ENCODE measurements at regions not wholly inside any gene's neighbourhood (a gene's known extent, or its start where the extent isn't known, plus 50 kb on each side); places are given as distances from the start of the nearest gene placed in this dataset.
"Not testable (repeated sequence)": the region's sequence is repeated elsewhere in the genome, so short reads cannot be mapped to it uniquely, and the experiment has no call there.

GRCh38 chr1:2953688-2954285, 67.5 kb upstream of the ACTRT2 start:
- no peak for DNase-seq

- no peak for DNase-seq
Measured at GRCh38 chr1:2955652-2956051, 65.6 kb upstream of the ACTRT2 start.

- no peak for DNase-seq
Measured at GRCh38 chr1:2956576-2956975, 64.7 kb upstream of the ACTRT2 start.

- DNase-seq: no peak
Measured at GRCh38 chr1:2957329-2957728, 63.9 kb upstream of the ACTRT2 start.

- not testable (repeated sequence) for DNase-seq
Measured at GRCh38 chr1:2959881-2960280, 61.4 kb upstream of the ACTRT2 start.

- no peak for DNase-seq
Measured at GRCh38 chr1:2961081-2961480, 60.2 kb upstream of the ACTRT2 start.

GRCh38 chr1:2961661-2962060, 59.6 kb upstream of the ACTRT2 start:
- no peak for DNase-seq

GRCh38 chr1:2962061-2962460, 59.2 kb upstream of the ACTRT2 start:
- no peak for DNase-seq

- no peak for DNase-seq
Measured at GRCh38 chr1:2962541-2962940, 58.7 kb upstream of the ACTRT2 start.

GRCh38 chr1:2962946-2963345, 58.3 kb upstream of the ACTRT2 start:
- DNase-seq: no peak

GRCh38 chr1:2965676-2966075, 55.6 kb upstream of the ACTRT2 start:
- DNase-seq: no peak

GRCh38 chr1:2966449-2967328, 54.6 kb upstream of the ACTRT2 start:
- DNase-seq: no peak

- DNase-seq: no peak
Measured at GRCh38 chr1:2967329-2967725, 53.9 kb upstream of the ACTRT2 start.

GRCh38 chr1:2967881-2968280, 53.4 kb upstream of the ACTRT2 start:
- DNase-seq: no peak

- no peak for DNase-seq
Measured at GRCh38 chr1:2968471-2968881, 52.8 kb upstream of the ACTRT2 start.

GRCh38 chr1:2969011-2969844, 52.0 kb upstream of the ACTRT2 start:
- no peak for DNase-seq

- no peak for DNase-seq
Measured at GRCh38 chr1:2969845-2970291, 51.4 kb upstream of the ACTRT2 start.

- DNase-seq: no peak
Measured at GRCh38 chr1:2970311-2971071, 50.8 kb upstream of the ACTRT2 start.

GRCh38 chr1:2971101-2971501, 50.2 kb upstream of the ACTRT2 start:
- DNase-seq: no peak
